Activated CD8-positive, alpha-beta memory T cell treated with anti-CD3 and anti-CD28 coated beads, Interleukin-2, amount 50 U/mL, for 4 hours (primary cell): ENCODE measurements at regions not wholly inside any gene's neighbourhood (a gene's known extent, or its start where the extent isn't known, plus 50 kb on each side); places are given as distances from the start of the nearest gene placed in this dataset.

ENCODE experiments used
- DNase-seq: peaks from one replicate; pipeline ENCODE4 v3.0.0-alpha.2; 2020

DNA sequence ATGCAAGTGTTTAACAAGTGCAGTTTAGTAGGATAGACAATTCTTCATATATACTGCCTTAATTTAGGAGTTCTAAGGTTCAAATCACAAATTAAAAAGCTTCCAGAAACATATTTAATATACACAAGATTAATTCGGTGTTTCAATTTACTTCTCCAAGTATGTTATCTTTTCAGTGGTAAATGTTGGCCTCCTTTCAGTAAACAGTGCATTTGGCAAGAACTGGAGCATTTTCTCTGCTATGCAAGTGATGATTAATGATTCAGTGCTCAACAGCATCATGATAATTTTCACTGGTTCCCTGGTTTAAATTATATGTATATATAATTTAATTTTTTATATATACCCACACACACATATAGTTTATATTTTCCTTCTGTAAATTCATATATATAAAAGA, 541.7 kb downstream of the EFNA5 start:
- DNase-seq: no peak

DNA sequence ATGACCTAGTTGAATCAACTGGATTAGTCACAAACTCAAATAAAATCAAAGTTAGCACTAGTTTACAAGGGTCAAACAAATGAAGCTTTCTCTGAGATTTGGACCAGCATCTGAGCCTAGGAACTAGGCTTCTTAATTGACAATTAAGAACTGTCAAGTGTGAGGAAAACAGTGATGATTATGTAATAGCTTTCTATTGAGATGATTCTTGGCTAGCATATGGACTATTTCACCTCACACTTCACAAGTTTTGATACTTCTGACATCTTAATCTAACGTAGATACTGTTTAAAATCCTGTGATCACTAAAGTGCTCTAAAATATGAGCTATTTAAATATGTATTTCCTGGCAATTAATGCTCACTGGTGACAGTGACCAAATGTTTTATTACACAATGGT, 542.9 kb downstream of the EFNA5 start:
- no peak for DNase-seq

DNA sequence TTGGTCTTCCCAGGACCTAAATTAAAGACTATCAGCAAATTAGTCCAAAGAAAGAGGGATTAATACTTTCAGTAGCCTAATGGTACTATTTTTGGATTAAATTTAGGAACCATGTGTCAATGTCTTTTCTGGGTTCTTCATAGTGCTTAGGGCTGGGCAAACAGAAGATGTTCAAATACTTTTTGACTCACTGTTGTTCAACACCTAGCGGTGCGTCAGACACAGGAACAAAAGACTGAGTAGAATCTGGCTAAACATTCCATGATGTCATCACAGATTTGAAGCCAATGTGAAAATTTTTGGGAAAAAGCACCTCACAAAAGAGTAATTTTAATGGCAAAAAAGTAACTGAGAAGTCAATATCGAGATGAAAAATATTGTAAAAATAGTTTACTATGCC, 544.4 kb downstream of the EFNA5 start:
- no peak for DNase-seq

DNA sequence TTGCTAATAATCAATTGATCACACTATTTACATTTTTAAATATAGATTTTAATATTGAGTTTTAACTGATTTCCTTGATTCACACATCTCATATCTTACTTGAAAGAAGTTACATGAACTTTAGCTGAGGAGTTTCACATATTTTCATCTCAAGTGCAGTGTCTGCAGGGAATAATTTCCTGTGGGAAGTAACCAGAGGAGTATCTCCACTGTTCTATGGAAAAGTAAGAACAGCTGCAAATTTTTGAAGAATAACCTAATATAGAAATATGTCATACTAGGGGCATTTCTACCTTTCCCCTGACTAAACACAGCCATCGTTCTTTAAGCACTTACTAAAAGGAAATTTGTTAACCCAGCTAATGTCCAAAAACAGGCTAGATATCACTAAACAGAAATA, 546.4 kb downstream of the EFNA5 start:
- no peak for DNase-seq

DNA sequence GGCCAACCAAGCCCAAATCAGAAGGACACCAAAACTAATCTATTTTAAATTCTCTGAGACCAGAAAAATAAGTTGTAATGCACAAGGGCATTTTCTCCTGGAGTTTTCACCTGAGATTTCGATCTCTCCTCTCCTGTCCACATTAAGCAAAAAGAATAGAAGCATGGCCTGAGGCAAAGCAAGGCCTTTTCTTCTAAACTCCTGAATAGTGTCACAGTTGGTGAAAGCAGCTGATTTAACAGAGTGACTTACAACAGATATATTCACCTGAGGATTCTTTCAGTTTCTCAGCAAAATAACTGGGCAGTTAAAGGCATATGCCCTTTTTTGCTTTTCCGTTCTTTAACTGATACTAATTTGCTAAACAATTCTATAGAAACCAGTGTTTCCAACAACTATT, 547.7 kb downstream of the EFNA5 start:
- no peak for DNase-seq

DNA sequence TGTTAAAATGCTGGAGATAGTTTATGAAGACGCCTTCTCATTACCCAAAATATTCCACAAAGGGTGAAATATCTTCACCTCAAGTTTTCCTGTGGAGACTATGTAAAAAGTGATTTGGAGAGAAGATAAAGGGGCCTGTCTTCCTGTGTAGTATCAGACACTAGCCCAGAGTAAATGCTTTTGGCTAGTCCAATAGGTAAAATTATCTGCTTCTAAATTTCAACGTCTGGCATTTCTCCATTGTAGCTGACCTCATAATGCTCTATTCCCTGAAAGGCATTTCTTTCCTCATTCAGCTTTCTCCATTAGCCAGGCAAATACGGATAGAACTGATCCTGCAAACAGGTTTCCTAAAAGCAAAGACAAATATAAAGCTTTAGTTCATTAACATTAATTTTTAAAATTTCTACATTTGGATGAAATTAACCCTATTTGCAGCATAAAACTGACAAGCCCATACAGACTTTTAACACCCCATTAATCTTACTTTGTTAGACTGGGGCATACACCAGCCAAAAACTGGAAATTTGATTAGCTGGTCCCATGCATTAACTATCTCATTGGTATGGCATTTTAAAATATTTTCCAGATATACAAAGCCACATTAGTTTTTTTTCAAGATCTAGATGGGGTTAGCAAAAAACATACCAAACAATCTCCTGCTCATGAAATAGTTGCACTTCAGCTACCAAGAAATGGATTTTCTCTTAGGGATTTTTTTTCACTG, 548.8 kb downstream of the EFNA5 start:
- no peak for DNase-seq

DNA sequence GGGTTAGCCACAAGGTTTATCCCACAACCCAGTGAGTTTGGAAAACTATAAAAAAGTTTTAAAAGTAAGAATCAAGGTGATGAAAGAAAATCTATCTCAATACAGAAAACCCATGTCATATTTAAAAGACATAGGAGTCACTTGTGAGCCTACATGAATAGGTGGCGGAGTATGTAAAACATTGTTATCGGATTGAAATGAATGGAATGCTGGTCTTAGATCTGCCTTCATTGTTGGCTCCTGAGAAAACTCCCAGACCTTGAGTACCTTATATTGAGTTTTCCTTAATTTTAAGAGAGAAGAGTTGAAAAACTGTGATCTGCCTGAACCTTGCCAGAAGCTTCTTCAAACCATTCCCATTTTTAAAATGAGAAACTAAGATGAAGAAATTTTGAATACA, 551.1 kb downstream of the EFNA5 start:
- no peak for DNase-seq

DNA sequence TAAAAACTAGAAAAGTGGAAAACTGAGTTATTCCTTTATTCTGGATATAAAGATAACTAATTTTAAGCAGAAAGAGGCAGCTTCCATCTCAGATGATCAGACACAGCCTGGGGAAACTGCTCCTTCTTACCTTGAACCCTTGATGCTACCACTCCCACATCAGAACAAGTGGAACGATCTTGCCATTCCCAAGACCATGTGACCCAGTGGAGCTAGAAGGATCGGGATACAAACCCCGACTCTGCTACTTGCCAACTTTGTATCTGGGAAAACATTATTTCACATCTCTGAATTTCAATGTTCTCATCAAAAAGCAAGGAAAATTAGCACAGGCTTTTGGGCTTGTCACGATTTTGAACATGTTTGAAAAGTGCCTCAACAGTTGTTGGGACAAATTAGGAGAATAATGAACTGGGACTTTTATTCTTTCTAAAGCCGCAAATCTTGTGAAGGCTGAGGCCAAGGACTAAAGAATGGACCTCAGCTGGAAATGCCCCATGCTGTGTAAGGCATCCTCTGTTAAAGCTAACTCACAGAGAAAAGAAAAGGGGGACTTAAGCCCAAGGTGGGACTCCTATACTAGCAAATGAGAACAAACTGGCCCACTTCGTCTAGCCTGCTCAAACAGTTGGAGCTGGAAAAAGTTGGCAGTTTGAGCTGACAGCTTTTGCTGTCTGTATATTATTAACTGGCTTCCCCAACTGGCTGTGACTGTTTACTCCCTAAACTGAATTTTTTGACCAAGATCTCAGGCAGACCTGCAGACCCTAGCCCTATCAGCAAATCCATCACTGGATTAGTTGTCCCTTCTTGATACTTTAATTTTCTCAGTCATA, 552.3 kb downstream of the EFNA5 start:
- DNase-seq: no peak

DNA sequence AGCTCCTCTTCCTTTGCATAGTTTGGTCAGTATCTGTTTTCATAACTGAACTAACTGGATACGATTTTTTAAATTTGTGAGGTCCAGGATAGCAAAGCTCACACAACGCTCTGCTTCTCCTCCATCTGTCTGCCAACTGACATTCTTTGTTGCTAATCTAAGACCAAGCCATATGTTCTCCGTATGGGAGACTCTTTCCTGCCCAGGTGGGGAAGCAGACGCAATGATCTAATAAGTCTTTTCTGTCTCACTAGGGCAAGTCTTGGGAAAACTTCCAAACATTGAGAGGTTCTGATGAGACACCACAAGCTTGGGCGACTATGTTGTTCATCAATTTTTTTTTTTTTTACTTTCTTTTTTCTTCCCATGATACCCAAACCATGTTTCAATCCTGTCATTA, 558.5 kb downstream of the EFNA5 start:
- no peak for DNase-seq

DNA sequence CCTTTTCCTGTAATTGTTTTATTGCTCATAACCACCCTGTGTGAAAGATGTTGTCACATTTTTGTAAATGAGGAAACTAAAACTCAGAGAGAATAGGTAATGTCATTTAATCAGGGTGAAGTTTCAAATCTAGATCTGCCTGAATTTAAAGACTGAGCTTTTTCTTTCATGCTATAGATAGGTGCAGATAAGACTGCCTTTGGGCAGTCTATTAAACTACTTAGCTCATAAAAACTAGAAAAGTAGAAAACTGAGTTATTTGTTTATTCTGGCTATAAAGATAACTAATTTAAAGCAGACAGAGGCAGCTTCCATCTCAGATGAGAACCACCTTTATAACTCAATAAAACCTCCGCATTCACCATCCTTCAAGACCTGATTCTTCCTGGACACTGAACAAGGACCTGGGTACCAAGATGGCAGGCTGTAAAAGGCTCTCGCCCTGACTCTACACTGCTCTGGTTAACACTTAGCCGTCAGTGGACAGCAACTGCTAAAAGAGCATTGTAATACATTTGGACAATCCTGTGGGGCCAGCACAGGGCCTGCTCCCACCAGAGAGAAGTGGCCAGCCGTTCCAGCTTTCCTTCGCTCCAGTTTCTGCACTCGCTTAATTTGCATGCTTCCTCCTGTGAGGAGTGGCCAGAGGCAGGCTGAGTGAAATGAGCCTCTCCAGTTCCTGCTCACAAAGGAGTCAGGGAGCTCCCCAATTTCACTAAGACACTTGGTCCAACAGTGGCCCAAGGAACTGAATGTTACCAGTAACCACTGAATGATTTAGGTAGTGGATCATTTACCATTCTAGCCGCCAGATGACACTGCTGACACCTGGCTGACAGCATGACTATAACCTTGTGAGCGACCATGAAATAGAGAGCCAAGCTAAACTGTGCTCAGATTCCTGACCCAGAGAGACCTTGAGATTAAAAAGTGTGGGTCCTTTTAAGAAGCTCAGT, 566.4 kb downstream of the EFNA5 start:
- DNase-seq: no peak

DNA sequence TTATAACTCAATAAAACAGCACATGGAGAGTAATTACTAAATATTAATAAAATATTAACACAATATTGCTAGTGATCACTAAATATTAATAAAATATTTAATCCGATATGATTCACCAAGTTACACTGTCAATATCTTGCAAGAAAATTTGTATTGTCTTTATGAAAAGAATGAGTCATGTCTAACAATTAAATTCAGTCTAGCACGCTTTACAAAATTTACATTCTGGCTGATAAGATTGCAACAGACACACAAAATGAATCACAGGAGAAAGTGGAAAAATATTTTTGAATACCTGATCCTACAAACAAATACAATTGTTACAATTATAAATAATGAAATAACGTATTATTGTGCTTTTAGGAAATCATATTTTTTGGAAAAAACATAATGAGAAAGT, 567.2 kb downstream of the EFNA5 start:
- no peak for DNase-seq

DNA sequence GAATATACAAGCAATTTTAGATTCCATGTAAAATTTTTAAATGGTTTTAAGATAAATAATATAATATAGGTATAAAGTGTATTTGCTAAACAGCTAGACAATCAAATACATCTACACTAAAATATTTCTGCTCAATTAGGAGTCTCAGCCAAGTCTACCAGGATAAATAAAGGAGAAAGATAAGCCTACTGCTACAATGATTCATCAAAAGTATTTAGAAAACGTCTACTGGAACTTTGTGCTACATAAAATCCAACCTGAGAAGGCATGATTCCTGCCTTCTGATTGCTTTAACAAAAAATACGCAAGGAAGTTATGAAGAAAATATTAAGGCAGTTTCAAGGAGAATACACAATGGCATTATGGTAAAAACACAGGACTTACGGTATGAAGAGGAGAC, 570.6 kb downstream of the EFNA5 start:
- DNase-seq: no peak

DNA sequence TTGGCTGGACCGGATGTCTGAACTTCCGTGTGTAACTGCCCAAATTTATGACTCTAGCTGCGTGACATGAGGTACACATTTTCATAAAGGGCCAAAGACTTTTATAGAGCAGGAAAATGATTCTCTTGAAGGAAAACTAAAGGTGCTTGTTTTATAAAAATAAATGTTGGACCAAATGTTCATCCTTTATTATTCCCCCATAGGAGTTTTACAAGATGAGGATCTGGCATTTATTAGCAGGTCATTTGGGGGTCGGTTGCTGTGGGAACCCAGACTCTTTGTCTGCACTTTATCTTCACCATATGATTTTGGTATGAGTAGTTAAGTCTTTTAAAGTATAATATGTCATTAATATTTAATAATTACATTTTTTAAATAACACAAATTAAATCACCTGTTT, 571.2 kb downstream of the EFNA5 start:
- DNase-seq: no peak

DNA sequence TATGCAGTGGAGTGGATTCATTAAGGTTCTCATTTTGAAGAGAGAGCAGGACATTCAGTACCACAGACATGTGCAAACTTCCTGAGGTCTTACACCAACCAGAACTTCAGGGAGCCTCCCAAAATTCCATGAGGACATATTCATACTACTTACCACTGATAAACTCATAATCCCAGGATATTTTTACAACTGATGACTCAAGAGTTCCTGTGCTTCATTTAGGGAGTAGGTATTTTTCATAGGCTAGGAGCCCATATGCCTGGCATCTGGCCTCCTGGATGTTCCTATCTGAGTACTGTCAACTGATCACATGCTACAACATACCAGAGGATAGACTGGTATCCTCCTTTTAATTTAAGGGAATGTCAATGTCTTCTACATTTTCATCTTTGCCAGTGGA, 578.0 kb downstream of the EFNA5 start:
- no peak for DNase-seq

DNA sequence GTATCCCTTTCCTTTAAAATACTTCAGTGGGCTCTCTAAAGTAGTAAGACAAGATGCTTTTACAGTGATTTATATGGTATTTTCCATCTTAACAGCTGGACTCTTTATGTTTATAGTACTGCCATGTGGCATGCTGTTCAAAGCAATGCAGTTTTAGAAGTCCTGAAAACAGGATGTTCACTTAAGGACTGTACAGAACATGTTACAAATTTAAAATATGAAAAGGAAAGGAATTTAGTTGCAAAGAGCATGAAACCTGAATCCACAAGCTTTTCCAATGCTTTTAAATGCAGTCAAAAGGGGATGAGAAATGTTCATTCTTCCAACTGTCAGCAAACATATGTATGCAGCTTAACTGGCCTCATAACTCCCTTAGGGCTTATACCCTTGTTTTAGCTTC, 580.2 kb downstream of the EFNA5 start:
- DNase-seq: no peak

DNA sequence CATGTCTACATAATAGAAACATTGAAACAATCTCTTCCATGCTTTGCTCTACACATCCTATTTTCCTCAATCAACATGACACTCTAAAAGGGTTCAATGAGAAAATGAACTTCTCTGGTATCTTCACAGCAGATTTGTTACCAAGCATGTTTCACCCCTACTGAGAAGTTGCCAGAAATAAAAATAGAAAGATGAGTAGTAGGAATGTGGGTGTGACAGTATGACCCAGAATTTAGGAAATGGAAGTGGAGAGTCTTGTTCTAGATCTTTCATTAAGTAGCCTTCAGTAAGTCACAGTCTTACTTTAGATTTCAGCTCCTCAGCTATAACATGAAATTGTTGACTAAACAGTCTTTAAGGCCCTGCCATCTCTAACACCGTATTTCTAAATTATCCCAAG, 581.8 kb downstream of the EFNA5 start:
- DNase-seq: no peak

DNA sequence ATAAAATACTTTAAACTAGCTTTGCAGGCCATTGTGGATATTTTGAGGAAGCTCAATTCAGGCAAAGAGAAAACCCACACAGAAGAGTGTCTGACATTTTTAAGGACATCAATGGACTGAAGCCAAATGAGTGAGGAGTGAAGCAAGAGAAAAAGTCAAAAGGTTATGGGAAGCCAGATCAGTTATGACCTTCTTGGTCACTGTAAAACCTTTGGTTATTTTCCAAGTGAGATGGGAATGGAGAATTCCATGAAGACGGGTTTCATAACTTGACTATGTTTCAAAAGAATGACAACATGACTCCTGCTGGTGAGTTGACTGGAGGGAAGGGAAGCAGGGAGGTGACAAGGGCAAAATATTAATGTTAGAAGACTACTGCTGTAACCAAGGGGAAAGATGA, 585.2 kb downstream of the EFNA5 start:
- DNase-seq: no peak

DNA sequence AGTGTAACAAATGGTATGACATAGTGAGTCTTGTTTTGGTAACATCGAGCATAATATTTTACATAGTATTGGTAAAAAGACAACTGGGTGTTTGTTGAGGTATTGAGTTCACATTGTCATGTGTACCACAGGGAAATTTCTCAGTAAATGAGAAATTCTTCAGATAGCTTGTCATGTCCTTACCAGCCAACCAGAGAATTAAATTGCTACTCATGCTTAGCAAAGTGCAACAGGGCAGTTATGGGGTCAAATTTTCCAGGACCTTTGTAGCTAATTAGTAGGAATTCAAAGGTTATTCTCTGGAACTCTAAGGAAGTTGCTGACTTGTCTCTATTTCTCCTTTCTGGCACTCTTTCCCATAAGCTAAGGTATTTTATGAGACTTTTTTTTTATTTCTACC, 595.7 kb downstream of the EFNA5 start:
- no peak for DNase-seq

DNA sequence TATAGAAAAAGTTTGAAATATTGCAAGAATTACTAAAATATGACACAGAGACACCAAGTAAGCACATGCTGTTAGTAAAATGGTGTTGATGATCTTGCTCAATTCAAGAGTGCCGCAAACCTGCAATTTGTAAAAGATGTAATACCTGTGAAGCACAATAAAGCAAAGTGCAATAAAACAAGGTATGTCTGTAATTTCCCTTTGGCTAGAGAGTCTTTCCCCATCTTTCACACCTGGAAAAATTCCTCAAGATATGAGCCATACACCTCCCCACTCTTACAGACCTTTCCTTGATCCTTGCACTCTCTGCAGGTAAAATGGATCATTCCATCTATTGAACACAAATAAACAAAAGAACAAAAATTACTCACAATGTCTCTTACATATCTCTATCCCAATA, 597.8 kb downstream of the EFNA5 start:
- no peak for DNase-seq

DNA sequence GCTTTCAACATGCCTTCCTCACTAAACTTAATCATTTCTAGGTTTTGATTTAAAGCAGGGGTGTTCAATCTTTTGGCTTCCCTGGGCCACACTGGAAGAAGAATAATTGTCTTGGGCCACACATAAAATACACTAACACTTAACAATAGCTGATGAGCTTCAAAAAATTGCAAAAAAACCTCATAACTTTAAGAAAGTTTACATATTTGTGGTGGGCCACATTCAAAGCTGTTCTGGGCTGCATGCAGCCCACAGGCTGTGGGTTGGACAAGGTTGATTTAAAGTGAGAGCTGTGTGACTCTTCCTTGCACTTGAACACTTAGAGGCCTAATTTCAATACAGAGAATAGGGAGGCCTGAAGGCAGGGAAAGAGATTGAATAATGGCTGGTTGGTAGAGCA, 598.3 kb downstream of the EFNA5 start:
- DNase-seq: no peak

DNA sequence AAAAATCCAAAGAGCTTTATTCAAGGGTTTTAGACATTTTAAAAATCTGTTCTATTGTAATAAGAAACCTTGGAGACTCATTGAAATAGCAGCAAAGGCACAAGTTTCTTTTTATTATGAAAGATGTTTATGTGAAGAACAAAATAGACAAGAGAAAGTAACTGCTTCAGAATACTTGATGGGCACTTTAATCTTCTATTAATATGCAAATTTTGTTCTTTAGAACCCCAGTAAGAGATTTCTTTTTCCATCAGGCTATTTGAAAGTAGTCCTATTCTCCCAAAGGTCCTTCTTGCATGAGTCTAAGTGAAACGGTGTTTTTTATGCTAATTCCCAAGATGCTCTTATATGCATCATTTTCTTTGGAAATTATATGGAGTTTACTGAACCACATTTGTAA, 602.0 kb downstream of the EFNA5 start:
- no peak for DNase-seq

DNA sequence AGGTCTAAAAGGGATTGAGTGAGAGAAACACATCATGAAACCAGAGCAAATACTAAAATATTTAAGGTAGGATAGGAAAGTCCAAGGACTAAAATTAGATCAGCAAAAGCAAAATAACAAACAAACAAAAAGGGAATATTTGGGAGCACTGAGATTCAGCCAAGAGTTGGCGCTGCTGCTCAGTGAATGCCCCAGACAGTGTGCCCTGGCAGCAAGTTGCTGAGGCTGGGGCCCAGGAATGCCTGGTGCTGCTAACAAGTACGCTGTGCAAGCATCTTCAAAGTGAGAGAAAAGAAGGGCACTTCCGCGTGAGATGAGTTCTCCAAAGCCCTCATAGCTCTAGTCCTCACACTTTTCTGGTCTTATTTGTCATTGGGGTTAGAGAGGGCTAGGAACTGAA, 603.3 kb downstream of the EFNA5 start:
- no peak for DNase-seq

DNA sequence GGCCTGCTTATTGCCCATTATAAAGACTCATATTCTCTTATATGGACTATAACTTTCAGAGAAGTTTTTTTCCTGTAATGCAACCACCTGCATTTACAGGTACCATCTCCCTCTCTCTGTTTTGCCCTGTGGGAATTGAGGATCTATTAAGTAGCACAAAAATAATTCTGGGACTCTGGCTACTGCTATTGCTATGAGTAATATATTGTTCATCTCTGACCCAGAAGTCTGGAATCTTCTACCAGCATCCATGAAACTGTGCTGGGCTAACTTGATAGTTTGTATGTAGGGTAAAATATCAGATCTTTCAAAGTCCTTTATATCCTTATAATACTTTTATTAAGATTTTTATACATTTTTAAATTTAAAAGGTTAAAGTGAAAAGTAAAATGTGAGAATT, 607.2 kb downstream of the EFNA5 start:
- DNase-seq: no peak

DNA sequence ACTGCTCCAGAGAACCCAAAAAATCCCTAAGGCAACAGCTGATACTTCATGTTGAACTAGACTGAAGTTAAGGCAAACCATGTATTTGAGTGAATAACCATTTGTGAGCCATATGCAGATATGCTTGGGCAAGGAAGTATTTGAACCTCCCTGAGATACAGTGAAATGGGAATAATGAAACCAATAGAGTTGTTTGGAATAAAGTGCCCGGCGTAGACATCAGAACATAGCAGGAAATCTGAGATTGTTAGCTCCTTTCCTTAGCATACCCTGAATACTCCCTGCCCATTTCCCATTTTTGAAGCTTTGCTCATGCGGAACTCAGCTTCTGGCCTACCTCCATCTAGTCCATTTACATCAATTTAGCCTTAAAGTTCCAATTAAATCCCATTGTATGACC, 611.9 kb downstream of the EFNA5 start:
- DNase-seq: no peak
